ENCODE measurements at regions not wholly inside any gene's neighbourhood (a gene's known extent, or its start where the extent isn't known, plus 50 kb on each side); places are given as distances from the start of the nearest gene placed in this dataset.

- no peak for DNase-seq (ENCODE audit: low spot score)
Measured at GRCh38 chr1:198864695-198865094, 225.9 kb downstream of the PTPRC start.

GRCh38 chr1:198865319-198865718, 226.5 kb downstream of the PTPRC start:
- DNase-seq (ENCODE audit: low spot score): no peak

GRCh38 chr1:198867182-198867581, 228.3 kb downstream of the PTPRC start:
- no peak for DNase-seq (ENCODE audit: low spot score)

GRCh38 chr1:198873696-198874230, 234.9 kb downstream of the PTPRC start:
- DNase-seq (ENCODE audit: low spot score): no peak

- peak; percentile 21 for DNase-seq (ENCODE audit: low spot score)
Measured at GRCh38 chr1:198876371-198876871, 237.6 kb downstream of the PTPRC start.

GRCh38 chr1:198878566-198878965, 239.7 kb downstream of the PTPRC start:
- DNase-seq (ENCODE audit: low spot score): no peak

GRCh38 chr1:198879711-198880306, 241.0 kb downstream of the PTPRC start:
- DNase-seq (ENCODE audit: low spot score): no peak

- DNase-seq (ENCODE audit: low spot score): no peak
Measured at GRCh38 chr1:198880397-198880796, 241.6 kb downstream of the PTPRC start.

GRCh38 chr1:198880818-198881597, 242.2 kb downstream of the PTPRC start:
- peak; percentile 75 for DNase-seq (ENCODE audit: low spot score)

- DNase-seq (ENCODE audit: low spot score): no peak
Measured at GRCh38 chr1:198883184-198883583, 244.3 kb downstream of the PTPRC start.

- DNase-seq (ENCODE audit: low spot score): no peak
Measured at GRCh38 chr1:198887866-198888265, 249.0 kb downstream of the PTPRC start.

GRCh38 chr1:198888379-198888943, 249.6 kb downstream of the PTPRC start:
- DNase-seq (ENCODE audit: low spot score): no peak

- DNase-seq (ENCODE audit: low spot score): no peak
Measured at GRCh38 chr1:198889101-198889500, 250.3 kb downstream of the PTPRC start.

GRCh38 chr1:198889749-198890148, 250.9 kb downstream of the PTPRC start:
- DNase-seq (ENCODE audit: low spot score): no peak

GRCh38 chr1:198890214-198890930, 251.5 kb downstream of the PTPRC start:
- DNase-seq (ENCODE audit: low spot score): no peak

GRCh38 chr1:198892065-198892464, 253.2 kb downstream of the PTPRC start:
- peak; percentile 77 for DNase-seq (ENCODE audit: low spot score)

- no peak for DNase-seq (ENCODE audit: low spot score)
Measured at GRCh38 chr1:198893141-198893540, 254.3 kb downstream of the PTPRC start.

- DNase-seq (ENCODE audit: low spot score): no peak
Measured at GRCh38 chr1:198893763-198894444, 255.1 kb downstream of the PTPRC start.

- no peak for DNase-seq (ENCODE audit: low spot score)
Measured at GRCh38 chr1:198901266-198901665, 262.4 kb downstream of the PTPRC start.

- no peak for DNase-seq (ENCODE audit: low spot score)
Measured at GRCh38 chr1:198902655-198903054, 263.8 kb downstream of the PTPRC start.

- no peak for DNase-seq (ENCODE audit: low spot score)
Measured at GRCh38 chr1:198903203-198903602, 264.4 kb downstream of the PTPRC start.

GRCh38 chr1:198903621-198904020, 264.8 kb downstream of the PTPRC start:
- no peak for DNase-seq (ENCODE audit: low spot score)

Data from kidney capillary endothelial cell (primary cell).